ENCODE measurements at regions not wholly inside any gene's neighbourhood (a gene's known extent, or its start where the extent isn't known, plus 50 kb on each side); places are given as distances from the start of the nearest gene placed in this dataset.

DNA sequence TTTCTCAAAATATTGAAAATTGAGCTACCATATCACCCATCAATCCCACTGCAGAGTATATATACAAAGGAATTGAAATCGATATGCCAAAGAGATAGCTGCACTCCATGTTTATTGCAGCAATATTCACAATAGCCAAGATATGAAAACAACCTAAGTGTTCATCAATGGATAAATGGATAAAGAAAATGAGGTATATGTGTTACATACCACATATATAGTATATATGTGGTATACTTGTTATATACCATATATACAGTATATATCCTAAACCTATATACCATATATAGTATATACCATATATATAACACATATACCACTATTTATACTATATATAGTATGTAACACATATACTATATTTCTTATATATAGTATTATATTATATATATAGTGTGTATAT, 313.3 kb downstream of the ZNF608 start:
- Histone ChIP-seq H3K9me3 (ENCODE audit: low read depth, low read length, poor library complexity, severe bottlenecking) (peaks cover 7% of the 10 kb centered on the region), H3K27me3 (replicated peaks; ENCODE audit: insufficient read depth, low read depth, low read length, poor library complexity) (no peaks in the 10 kb centered on the region), H3K27ac (ENCODE audit: low read depth, low read length, poor library complexity, severe bottlenecking) (no peak overlapping the region), H3K4me1 (ENCODE audit: insufficient read depth, low read length, poor library complexity, severe bottlenecking) (no peaks in the 10 kb centered on the region), H3K4me3 (ENCODE audit: low read depth, low read length, poor library complexity, severe bottlenecking) (no peak overlapping the region), H3K36me3 (ENCODE audit: insufficient read depth, low read length, poor library complexity, severe bottlenecking) (no peaks in the 10 kb centered on the region)
- POLR2A ChIA-PET (ENCODE audit: low non-redundant PET) = no interaction called here
- no TSS peak for BruUV-seq (replicated peaks)
- no peak for TF ChIP-seq EZH2 (IDR thresholded peaks at IDR 0.05; ENCODE audit: borderline replicate concordance, low read depth, low read length, poor library complexity, severe bottlenecking)
- TF ChIP-seq, protein P1, sequence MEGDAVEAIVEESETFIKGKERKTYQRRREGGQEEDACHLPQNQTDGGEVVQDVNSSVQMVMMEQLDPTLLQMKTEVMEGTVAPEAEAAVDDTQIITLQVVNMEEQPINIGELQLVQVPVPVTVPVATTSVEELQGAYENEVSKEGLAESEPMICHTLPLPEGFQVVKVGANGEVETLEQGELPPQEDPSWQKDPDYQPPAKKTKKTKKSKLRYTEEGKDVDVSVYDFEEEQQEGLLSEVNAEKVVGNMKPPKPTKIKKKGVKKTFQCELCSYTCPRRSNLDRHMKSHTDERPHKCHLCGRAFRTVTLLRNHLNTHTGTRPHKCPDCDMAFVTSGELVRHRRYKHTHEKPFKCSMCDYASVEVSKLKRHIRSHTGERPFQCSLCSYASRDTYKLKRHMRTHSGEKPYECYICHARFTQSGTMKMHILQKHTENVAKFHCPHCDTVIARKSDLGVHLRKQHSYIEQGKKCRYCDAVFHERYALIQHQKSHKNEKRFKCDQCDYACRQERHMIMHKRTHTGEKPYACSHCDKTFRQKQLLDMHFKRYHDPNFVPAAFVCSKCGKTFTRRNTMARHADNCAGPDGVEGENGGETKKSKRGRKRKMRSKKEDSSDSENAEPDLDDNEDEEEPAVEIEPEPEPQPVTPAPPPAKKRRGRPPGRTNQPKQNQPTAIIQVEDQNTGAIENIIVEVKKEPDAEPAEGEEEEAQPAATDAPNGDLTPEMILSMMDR (conservative IDR thresholded peaks at IDR 0.05; ENCODE audit: low read depth, low read length) = no peak
- CTCF ChIA-PET = no interaction called here
- no peak for DNase-seq (ENCODE audit: low spot score)
- intact Hi-C loops (cut with micrococcal nuclease; ENCODE audit: unreplicated experiment) = no loop called here

DNA sequence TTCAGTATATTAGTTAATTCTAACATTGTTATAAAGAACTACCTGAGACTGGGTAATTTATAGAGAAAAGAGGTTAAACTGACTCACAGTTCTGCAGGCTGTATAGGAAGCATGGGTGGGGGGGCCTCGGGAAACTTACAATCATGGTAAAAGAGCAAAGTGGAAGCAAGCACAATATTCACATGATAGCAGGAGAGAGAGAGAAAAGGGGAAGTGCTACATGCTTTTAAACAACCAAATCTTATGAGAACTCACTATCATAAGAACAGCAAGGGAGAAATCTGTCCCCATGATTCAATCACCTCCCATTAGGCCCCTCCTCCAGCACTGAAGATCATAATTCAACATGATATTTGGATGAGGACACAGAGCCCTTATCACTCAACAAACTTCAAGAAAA, 324.9 kb downstream of the ZNF608 start:
- no TSS peak for BruUV-seq (replicated peaks)
- CTCF ChIA-PET = no interaction called here
- no peaks in the 10 kb centered on the region for H3K9me3 ChIP-seq (ENCODE audit: low read depth, low read length, poor library complexity, severe bottlenecking)
- H3K27ac ChIP-seq (ENCODE audit: low read depth, low read length, poor library complexity, severe bottlenecking) = no peak overlapping the region
- H3K27me3 ChIP-seq (replicated peaks; ENCODE audit: insufficient read depth, low read depth, low read length, poor library complexity) = no peaks in the 10 kb centered on the region
- DNase-seq (ENCODE audit: low spot score) = no peak
- H3K4me1 ChIP-seq (ENCODE audit: insufficient read depth, low read length, poor library complexity, severe bottlenecking) = no peaks in the 10 kb centered on the region
- POLR2A ChIA-PET (ENCODE audit: low non-redundant PET) = no interaction called here
- no peak overlapping the region for H3K4me3 ChIP-seq (ENCODE audit: low read depth, low read length, poor library complexity, severe bottlenecking)
- intact Hi-C loops (cut with micrococcal nuclease; ENCODE audit: unreplicated experiment) = no loop called here
- TF ChIP-seq EZH2 (IDR thresholded peaks at IDR 0.05; ENCODE audit: borderline replicate concordance, low read depth, low read length, poor library complexity, severe bottlenecking) = no peak
- TF ChIP-seq, protein P1 (conservative IDR thresholded peaks at IDR 0.05; ENCODE audit: low read depth, low read length) = no peak
- H3K36me3 ChIP-seq (ENCODE audit: insufficient read depth, low read length, poor library complexity, severe bottlenecking) = no peaks in the 10 kb centered on the region

GRCh38 chr5:124420952-124421351, 325.5 kb downstream of the ZNF608 start:
- Histone ChIP-seq H3K27me3 (replicated peaks; ENCODE audit: insufficient read depth, low read depth, low read length, poor library complexity) (no peaks in the 10 kb centered on the region), H3K9me3 (ENCODE audit: low read depth, low read length, poor library complexity, severe bottlenecking) (no peaks in the 10 kb centered on the region), H3K4me1 (ENCODE audit: insufficient read depth, low read length, poor library complexity, severe bottlenecking) (no peaks in the 10 kb centered on the region), H3K4me3 (ENCODE audit: low read depth, low read length, poor library complexity, severe bottlenecking) (no peak overlapping the region), H3K27ac (ENCODE audit: low read depth, low read length, poor library complexity, severe bottlenecking) (no peak overlapping the region), H3K36me3 (ENCODE audit: insufficient read depth, low read length, poor library complexity, severe bottlenecking) (no peaks in the 10 kb centered on the region)
- TF ChIP-seq EZH2 (IDR thresholded peaks at IDR 0.05; ENCODE audit: borderline replicate concordance, low read depth, low read length, poor library complexity, severe bottlenecking) = no peak
- TF ChIP-seq, protein P1 (conservative IDR thresholded peaks at IDR 0.05; ENCODE audit: low read depth, low read length) = no peak
- CTCF ChIA-PET = no interaction called here
- DNase-seq (ENCODE audit: low spot score) = no peak
- BruUV-seq (replicated peaks) = no TSS peak
- intact Hi-C loops (cut with micrococcal nuclease; ENCODE audit: unreplicated experiment) = no loop called here
- POLR2A ChIA-PET (ENCODE audit: low non-redundant PET) = no interaction called here
